A549 (cell line): ENCODE measurements at regions not wholly inside any gene's neighbourhood (a gene's known extent, or its start where the extent isn't known, plus 50 kb on each side); places are given as distances from the start of the nearest gene placed in this dataset.

ENCODE experiments used
- ATAC-seq, 2 experiments: fragments of 200-7000 bp in 1 of 2; fragments of >200 bp in 1 of 2; cut with Nextera tagmentation in 1 of 2; cut with Tn5 transposase in 1 of 2; 3 replicates each; pipeline versions ENCODE4 v1.8.0 to v1.9.1; 2018 to 2020; ENCODE audit warnings: mild to moderate bottlenecking in 1 of 2, moderate library complexity in 1 of 2
- CTCF ChIA-PET: fragments of 300-600 bp; sonication (Branson Sonifier 250); formaldehyde crosslinking; extraction: SDS; loops from one replicate; lab custom pipeline; 2021; ENCODE audit warnings: antibody characterized with exemption, inconsistent platforms; lab: Yijun Ruan, JAX
- POLR2A ChIA-PET: fragments of 350-600 bp; formaldehyde crosslinking; extraction: SDS; loops from one replicate; lab custom pipeline; 2021; ENCODE audit warnings: antibody characterized with exemption, inconsistent platforms; lab: Yijun Ruan, JAX
- DNase-seq, 2 experiments: peaks; one replicate each; pipeline versions ENCODE4 v3.0.0 to v3.0.0-alpha.2; 2011 to 2016; ENCODE audit warnings: low read depth in 1 of 2, low spot score in 1 of 2
- FAIRE-seq: peaks from 2 replicates; lab custom pipeline; 2011; peaks lifted over from hg19 to GRCh38; lab: Jason Lieb, UNC
- H3K27ac ChIP-seq, 2 experiments: fragments of >200 bp; sonication (Bioruptor Twin); formaldehyde crosslinking; 3 replicates each; pipeline ENCODE4 v1.5.1; 2016 to 2017
- H3K4me1 ChIP-seq: fragments of >200 bp; sonication (Bioruptor Twin); formaldehyde crosslinking; 3 replicates; pipeline ENCODE4 v1.6.1; 2016
- H3K4me2 ChIP-seq: fragments of >200 bp; sonication (Bioruptor Twin); formaldehyde crosslinking; 3 replicates; pipeline ENCODE4 v1.6.1; 2016
- H3K4me3 ChIP-seq: fragments of >200 bp; sonication (Bioruptor Twin); formaldehyde crosslinking; 3 replicates; pipeline ENCODE4 v1.5.1; 2016
- H3K9me3 ChIP-seq: fragments of >200 bp; sonication (Bioruptor Twin); formaldehyde crosslinking; 3 replicates; pipeline ENCODE4 v1.6.1; 2016
- CBX2 ChIP-seq: fragments of 200-600 bp; sonication (generic); IDR thresholded peaks from 2 replicates; pipeline ENCODE4 v1.6.1; 2016; ENCODE audit warnings: low read depth, mild to moderate bottlenecking, borderline replicate concordance
- EHF ChIP-seq: fragments of 250-450 bp; sonication (Bioruptor Pico); IDR thresholded peaks from 2 replicates; pipeline ENCODE4 v1.5.0; 2020; ENCODE audit warnings: mild to moderate bottlenecking
- GATA3 ChIP-seq: IDR thresholded peaks from 2 replicates; pipeline ENCODE4 v1.6.1; 2012; ENCODE audit warnings: borderline replicate concordance
- HEYL ChIP-seq: fragments of 250-450 bp; sonication (Bioruptor Pico); IDR thresholded peaks from 2 replicates; pipeline ENCODE4 v1.8.0; 2021; ENCODE audit warnings: mild to moderate bottlenecking, moderate library complexity
- HOXA7 ChIP-seq: fragments of 250-450 bp; sonication (Bioruptor Pico); IDR thresholded peaks from 2 replicates; pipeline ENCODE4 v1.5.0; 2020; ENCODE audit warnings: mild to moderate bottlenecking, moderate library complexity
- MAZ ChIP-seq: fragments of 150-350 bp; IDR thresholded peaks from 2 replicates; pipeline ENCODE4 v1.6.1; 2014; ENCODE audit warnings: antibody characterized with exemption, low read depth, low read length, borderline replicate concordance
- MYC ChIP-seq: IDR thresholded peaks from 2 replicates; pipeline ENCODE4 v1.6.1; 2012; ENCODE audit warnings: mild to moderate bottlenecking, inconsistent platforms, low read length, improper control_type of control experiment, borderline replicate concordance
- NFE2L2 ChIP-seq: fragments of 150-350 bp; conservative IDR thresholded peaks from 2 replicates; pipeline ENCODE4 v1.6.1; 2014; ENCODE audit warnings: low read length
- NPAS2 ChIP-seq: fragments of 250-450 bp; sonication (Bioruptor Pico); IDR thresholded peaks from 2 replicates; pipeline ENCODE4 v1.8.0; 2022; ENCODE audit warnings: mild to moderate bottlenecking, moderate library complexity, borderline replicate concordance
- PHF8 ChIP-seq: fragments of 200-600 bp; sonication (generic); IDR thresholded peaks from 2 replicates; pipeline ENCODE4 v1.6.1; 2016; ENCODE audit warnings: low read depth, mild to moderate bottlenecking, antibody characterized with exemption, moderate library complexity, borderline replicate concordance
- POLR2AphosphoS2 ChIP-seq: conservative IDR thresholded peaks from 2 replicates; pipeline ENCODE4 v1.6.1; 2012; ENCODE audit warnings: low read length, improper control_type of control experiment, inconsistent platforms
- RFX5 ChIP-seq: fragments of 450-650 bp; IDR thresholded peaks from 2 replicates; pipeline ENCODE4 v1.7.1; 2014; ENCODE audit warnings: antibody characterized with exemption, mild to moderate bottlenecking, moderate library complexity
- SREBF2 ChIP-seq: fragments of 450-650 bp; IDR thresholded peaks from 2 replicates; pipeline ENCODE4 v1.6.1; 2014; ENCODE audit warnings: mild to moderate bottlenecking, moderate library complexity
- TP53 ChIP-seq: fragments of 250-450 bp; sonication (Bioruptor Pico); IDR thresholded peaks from 2 replicates; pipeline ENCODE4 v1.5.0; 2021; ENCODE audit warnings: mild to moderate bottlenecking, moderate library complexity
- ZFP36 ChIP-seq: fragments of 450-650 bp; IDR thresholded peaks from 2 replicates; pipeline ENCODE4 v1.6.1; 2014; ENCODE audit warnings: borderline replicate concordance; ENCODE audit not compliant: partially characterized antibody
- ZSCAN20 ChIP-seq: fragments of 250-450 bp; sonication (Bioruptor Pico); IDR thresholded peaks from 2 replicates; pipeline ENCODE4 v1.8.0; 2022; ENCODE audit warnings: mild to moderate bottlenecking, moderate library complexity
- WGBS: methylation state at CpG from one replicate; pipeline ENCODE4 v1.1.6; 2017; ENCODE audit errors: missing lambda C conversion rate; 5-methylcytosine and 5-hydroxymethylcytosine counted together
- TF ChIP-seq, protein P1 (sequence below): fragments of >200 bp; sonication (Bioruptor Twin); formaldehyde crosslinking; IDR thresholded peaks from 3 replicates; pipeline ENCODE4 v1.5.1; 2016
- TF ChIP-seq, protein P2 (sequence below): IDR thresholded peaks from 2 replicates; pipeline ENCODE4 v1.6.1; 2012
- TF ChIP-seq, protein P3 (sequence below): fragments of 450-650 bp; IDR thresholded peaks from 2 replicates; pipeline ENCODE4 v1.6.1; 2014; ENCODE audit warnings: antibody characterized with exemption
- TF ChIP-seq, protein P4 (sequence below): fragments of >200 bp; sonication (Bioruptor Twin); formaldehyde crosslinking; IDR thresholded peaks from 3 replicates; pipeline ENCODE4 v1.6.1; 2016

DNA sequence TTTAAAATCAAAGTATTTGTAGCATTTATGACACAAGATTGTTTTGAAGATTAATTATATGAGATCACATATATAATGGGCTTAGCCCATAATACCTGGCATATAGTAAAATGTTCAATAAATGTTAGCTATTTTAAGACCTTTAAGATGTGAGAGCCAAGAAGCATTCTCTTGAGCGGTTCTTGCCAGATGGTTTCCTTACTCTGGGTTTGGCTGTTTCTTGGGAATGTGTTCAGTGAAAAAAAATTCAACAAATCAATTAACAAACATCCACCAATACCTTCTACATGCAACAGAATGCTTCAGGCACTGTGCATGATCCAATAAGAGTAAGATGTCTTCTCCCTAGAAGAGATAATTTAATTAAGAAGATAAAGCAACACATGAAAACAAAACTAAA lies 230.4 kb downstream of the CMPK2 start:
- 4% methylated on average over 1 of the region's 1 CpG for WGBS
- FAIRE-seq, result no peak
- ChIA-PET CTCF (no interaction called here), POLR2A (no interaction called here)
- H3K4me1 ChIP-seq, result no peaks in the 10 kb centered on the region
- H3K4me3 ChIP-seq, result no peak overlapping the region
- DNase-seq, result no peak
- no peaks in the 10 kb centered on the region for H3K9me3 ChIP-seq
- no peak for ATAC-seq
- H3K4me2 ChIP-seq, result no peak overlapping the region
- H3K27ac ChIP-seq, result no peak overlapping the region
- TF ChIP-seq, protein P1, sequence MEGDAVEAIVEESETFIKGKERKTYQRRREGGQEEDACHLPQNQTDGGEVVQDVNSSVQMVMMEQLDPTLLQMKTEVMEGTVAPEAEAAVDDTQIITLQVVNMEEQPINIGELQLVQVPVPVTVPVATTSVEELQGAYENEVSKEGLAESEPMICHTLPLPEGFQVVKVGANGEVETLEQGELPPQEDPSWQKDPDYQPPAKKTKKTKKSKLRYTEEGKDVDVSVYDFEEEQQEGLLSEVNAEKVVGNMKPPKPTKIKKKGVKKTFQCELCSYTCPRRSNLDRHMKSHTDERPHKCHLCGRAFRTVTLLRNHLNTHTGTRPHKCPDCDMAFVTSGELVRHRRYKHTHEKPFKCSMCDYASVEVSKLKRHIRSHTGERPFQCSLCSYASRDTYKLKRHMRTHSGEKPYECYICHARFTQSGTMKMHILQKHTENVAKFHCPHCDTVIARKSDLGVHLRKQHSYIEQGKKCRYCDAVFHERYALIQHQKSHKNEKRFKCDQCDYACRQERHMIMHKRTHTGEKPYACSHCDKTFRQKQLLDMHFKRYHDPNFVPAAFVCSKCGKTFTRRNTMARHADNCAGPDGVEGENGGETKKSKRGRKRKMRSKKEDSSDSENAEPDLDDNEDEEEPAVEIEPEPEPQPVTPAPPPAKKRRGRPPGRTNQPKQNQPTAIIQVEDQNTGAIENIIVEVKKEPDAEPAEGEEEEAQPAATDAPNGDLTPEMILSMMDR, result no peak
- TF ChIP-seq NFE2L2 (no peak), ZSCAN20 (CRISPR knock-in tag) (no peak), CBX2 (no peak), MYC (no peak)
- TF ChIP-seq, protein P2, sequence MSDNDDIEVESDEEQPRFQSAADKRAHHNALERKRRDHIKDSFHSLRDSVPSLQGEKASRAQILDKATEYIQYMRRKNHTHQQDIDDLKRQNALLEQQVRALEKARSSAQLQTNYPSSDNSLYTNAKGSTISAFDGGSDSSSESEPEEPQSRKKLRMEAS, result no peak

DNA sequence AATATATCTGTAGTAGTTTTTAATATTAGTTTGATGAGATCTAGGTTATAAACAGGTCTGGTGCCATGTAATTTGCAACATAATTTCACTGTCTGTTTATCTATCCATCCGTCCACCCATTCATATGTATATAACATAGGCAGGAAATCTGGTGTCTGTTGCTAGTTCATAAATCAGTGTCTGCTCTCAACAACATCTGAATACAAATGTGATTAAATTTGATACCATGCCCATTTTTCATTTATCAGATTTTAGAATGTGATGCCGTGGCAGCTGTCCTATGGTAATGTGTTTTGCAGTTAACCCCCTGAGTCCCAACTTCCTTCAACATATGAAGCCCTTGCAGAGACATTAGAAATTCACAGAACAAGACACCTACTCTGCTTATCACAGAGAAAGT lies 228.4 kb downstream of the CMPK2 start:
- H3K4me2 ChIP-seq, result no peak overlapping the region
- CTCF ChIA-PET, result no interaction called here
- no peaks in the 10 kb centered on the region for H3K9me3 ChIP-seq
- no peaks in the 10 kb centered on the region for H3K4me1 ChIP-seq
- WGBS, result 2% methylated on average over 2 of the region's 2 CpGs
- no peak for FAIRE-seq
- H3K4me3 ChIP-seq, result no peak overlapping the region
- TF ChIP-seq ZFP36 (no peak), NPAS2 (no peak), SREBF2 (no peak), TP53 (no peak), RFX5 (no peak), ZSCAN20 (CRISPR knock-in tag) (no peak), HOXA7 (CRISPR knock-in tag) (no peak), MAZ (no peak), PHF8 (no peak), GATA3 (no peak), HEYL (CRISPR knock-in tag) (no peak), EHF (CRISPR knock-in tag) (no peak)
- TF ChIP-seq, protein P3, sequence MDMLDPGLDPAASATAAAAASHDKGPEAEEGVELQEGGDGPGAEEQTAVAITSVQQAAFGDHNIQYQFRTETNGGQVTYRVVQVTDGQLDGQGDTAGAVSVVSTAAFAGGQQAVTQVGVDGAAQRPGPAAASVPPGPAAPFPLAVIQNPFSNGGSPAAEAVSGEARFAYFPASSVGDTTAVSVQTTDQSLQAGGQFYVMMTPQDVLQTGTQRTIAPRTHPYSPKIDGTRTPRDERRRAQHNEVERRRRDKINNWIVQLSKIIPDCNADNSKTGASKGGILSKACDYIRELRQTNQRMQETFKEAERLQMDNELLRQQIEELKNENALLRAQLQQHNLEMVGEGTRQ, result no peak
- TF ChIP-seq, protein P4, sequence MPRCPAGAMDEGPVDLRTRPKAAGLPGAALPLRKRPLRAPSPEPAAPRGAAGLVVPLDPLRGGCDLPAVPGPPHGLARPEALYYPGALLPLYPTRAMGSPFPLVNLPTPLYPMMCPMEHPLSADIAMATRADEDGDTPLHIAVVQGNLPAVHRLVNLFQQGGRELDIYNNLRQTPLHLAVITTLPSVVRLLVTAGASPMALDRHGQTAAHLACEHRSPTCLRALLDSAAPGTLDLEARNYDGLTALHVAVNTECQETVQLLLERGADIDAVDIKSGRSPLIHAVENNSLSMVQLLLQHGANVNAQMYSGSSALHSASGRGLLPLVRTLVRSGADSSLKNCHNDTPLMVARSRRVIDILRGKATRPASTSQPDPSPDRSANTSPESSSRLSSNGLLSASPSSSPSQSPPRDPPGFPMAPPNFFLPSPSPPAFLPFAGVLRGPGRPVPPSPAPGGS, result no peak
- TF ChIP-seq, all 56 proteins: peak for 0
- DNase-seq, result no peak
- no peak overlapping the region for H3K27ac ChIP-seq
- no peak for ATAC-seq
- POLR2A ChIA-PET, result no interaction called here

DNA sequence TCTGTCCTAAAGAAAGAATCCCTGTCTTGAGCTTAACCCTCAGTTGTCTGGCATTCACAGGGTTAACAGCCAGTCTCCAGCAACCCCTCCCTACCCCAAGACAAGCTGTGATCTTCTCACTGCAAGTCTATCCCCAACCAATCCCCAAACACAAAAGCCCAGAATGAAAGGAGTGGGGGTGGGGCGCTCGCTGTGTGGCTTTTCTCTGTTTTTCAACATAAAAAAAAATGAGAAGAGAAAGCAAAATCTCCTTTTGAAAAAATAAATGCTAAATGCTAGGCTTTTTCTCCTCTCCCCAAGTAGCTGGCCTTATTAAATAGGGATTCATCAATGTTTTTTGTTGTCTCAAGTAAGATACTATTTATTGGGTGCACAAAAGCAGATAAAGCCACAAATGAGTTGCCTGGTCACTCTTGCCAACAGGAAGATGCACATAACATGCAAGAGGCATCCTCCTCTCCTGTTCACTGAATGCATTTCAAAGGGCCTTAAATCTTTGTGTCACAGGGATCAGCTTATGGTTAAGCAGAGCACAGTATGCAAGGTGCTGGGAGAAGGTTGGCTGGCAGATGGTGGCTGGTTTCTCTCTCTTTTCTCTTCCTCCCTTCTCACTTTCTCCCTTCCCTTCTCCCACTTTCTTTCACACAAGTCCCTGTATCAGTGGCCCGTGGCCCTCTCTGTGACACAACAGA lies 225.6 kb downstream of the CMPK2 start:
- no peak for FAIRE-seq
- CTCF ChIA-PET, result interaction anchor here (1.8 kb wide), 1 partner anchor 9 kb away, joined by 5 read pairs; no protein-coding TSS in a partner anchor
- DNase-seq, result no peak
- POLR2A ChIA-PET, result no interaction called here
- ATAC-seq, result no peak
- WGBS, result 3% methylated on average over 3 of the region's 3 CpGs
- TF ChIP-seq, protein P3, result no peak
- no peak for TF ChIP-seq POLR2AphosphoS2
- Histone ChIP-seq H3K4me2 (no peak overlapping the region), H3K9me3 (no peaks in the 10 kb centered on the region), H3K27ac (no peak overlapping the region), H3K4me1 (no peaks in the 10 kb centered on the region), H3K4me3 (no peak overlapping the region)
